ENCODE measurements at regions not wholly inside any gene's neighbourhood (a gene's known extent, or its start where the extent isn't known, plus 50 kb on each side); places are given as distances from the start of the nearest gene placed in this dataset.

DNA sequence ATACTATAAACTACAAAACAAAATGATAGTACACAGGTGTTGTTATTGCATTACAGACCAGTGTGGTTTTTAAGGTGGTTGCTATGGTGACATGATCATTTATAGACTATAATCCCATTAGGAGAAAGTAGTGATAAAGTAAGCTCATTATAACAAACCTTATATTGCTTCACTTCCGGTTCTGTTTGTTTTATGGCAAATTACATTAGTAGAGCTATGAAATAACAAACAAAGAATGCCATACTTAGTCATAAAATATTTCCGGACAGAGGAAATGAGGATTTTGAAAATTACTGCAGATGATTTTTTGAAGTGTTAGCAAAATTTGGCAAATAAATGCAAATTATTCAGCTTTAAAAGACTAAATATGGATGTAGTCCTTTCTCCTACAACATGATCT lies 640.4 kb upstream of the ARPP21 start:
- Mint-ChIP-seq H3K4me1 (peaks cover 0 to 1% (median 0%) of the 10 kb centered on the region in 7 donors), H3K27me3 (no peaks in the 10 kb centered on the region), H3K9me3 (peaks cover 0 to 5% (median 0%) of the 10 kb centered on the region in 11 donors), H3K4me3 (no peak overlapping the region), H3K36me3 (no peaks in the 10 kb centered on the region), H3K27ac (no peak overlapping the region)
- Histone ChIP-seq H3K9me3 (ENCODE audit: control insufficient read depth in 2 of 3, low read length in 3 of 3) (no peaks in the 10 kb centered on the region), H3K4me1 (ENCODE audit: control insufficient read depth in 2 of 2, insufficient read depth in 2 of 2, low read length in 2 of 2) (no peaks in the 10 kb centered on the region), H3K36me3 (ENCODE audit: control insufficient read depth in 2 of 3, insufficient read depth in 3 of 3, low read length in 3 of 3) (no peaks in the 10 kb centered on the region), H3K27me3 (ENCODE audit: control insufficient read depth in 2 of 2, insufficient read depth in 2 of 2, low read length in 2 of 2) (no peaks in the 10 kb centered on the region), H3K4me3 (ENCODE audit: low read length) (no peak overlapping the region), H3K27ac (ENCODE audit: low read depth, low read length) (no peak overlapping the region)
- POLR2A ChIA-PET: no interaction called here
- CTCF ChIA-PET: no interaction called here
- no peak for ATAC-seq
- intact Hi-C loops (cut with micrococcal nuclease): no loop called here
- DNase-seq: no peak

DNA sequence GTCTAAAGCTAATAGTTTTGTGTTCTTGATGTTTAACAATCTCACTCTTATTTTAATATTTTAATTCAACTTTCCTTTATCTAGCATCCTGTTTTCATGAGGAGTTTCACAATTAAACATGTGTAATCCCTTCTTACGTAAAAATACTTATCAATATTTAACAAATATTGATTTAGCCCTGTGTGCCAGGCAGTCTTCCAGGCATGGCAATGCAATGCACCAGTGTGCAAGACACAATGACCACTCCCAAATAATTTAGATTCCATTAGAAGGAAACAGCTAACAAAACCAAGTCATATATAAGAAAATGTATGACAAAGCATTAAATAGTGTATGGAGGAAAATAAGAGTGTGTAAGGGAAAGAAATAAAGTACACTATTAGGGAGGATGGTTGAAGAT lies 627.1 kb upstream of the ARPP21 start:
- ChIA-PET POLR2A (no interaction called here), CTCF (no interaction called here)
- no peak for ATAC-seq
- no peaks in the 10 kb centered on the region for H3K27me3 Mint-ChIP-seq
- Histone ChIP-seq H3K4me1 (ENCODE audit: control insufficient read depth in 2 of 2, insufficient read depth in 2 of 2, low read length in 2 of 2) (no peaks in the 10 kb centered on the region), H3K27ac (ENCODE audit: low read depth, low read length) (no peak overlapping the region), H3K4me3 (ENCODE audit: low read length) (no peak overlapping the region), H3K36me3 (ENCODE audit: control insufficient read depth in 2 of 3, insufficient read depth in 3 of 3, low read length in 3 of 3) (no peaks in the 10 kb centered on the region), H3K27me3 (ENCODE audit: control insufficient read depth in 2 of 2, insufficient read depth in 2 of 2, low read length in 2 of 2) (no peaks in the 10 kb centered on the region), H3K9me3 (ENCODE audit: control insufficient read depth in 2 of 3, low read length in 3 of 3) (no peaks in the 10 kb centered on the region)
- no peaks in the 10 kb centered on the region for H3K36me3 Mint-ChIP-seq
- peaks cover 0 to 18% (median 2%) of the 10 kb centered on the region in 11 donors for H3K9me3 Mint-ChIP-seq
- DNase-seq: no peak
- no peak overlapping the region for H3K4me3 Mint-ChIP-seq
- no peaks in the 10 kb centered on the region for H3K4me1 Mint-ChIP-seq
- intact Hi-C loops (cut with micrococcal nuclease): no loop called here
- H3K27ac Mint-ChIP-seq: no peak overlapping the region

DNA sequence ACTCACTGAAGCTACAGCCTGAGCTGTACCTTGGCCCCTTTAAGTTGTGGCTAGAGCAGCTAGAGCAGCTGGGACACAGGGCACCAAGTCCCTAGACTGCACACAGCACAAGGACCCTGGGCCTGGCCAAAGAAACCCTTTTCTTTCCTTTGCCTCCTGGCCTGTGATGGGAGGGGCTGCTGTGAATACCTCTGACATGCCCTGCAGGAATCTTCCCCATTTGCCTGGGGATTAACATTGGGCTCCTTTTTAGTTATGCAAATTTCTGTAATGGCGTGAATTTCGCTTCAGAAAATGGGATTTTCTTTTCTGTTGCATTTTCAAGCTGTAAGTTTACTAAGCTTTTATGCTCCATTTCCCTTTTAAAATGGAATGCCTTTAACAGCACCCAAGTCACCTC lies 611.2 kb upstream of the ARPP21 start:
- Mint-ChIP-seq H3K4me1 (no peaks in the 10 kb centered on the region), H3K36me3 (peaks cover 0 to 9% (median 0%) of the 10 kb centered on the region in 5 donors), H3K9me3 (peaks cover 6 to 42% (median 22%) of the 10 kb centered on the region in 11 donors), H3K27me3 (no peaks in the 10 kb centered on the region), H3K4me3 (no peak overlapping the region), H3K27ac (no peak overlapping the region)
- CTCF ChIA-PET: no interaction called here
- Histone ChIP-seq H3K27ac (ENCODE audit: low read depth, low read length) (no peak overlapping the region), H3K36me3 (ENCODE audit: control insufficient read depth in 2 of 3, insufficient read depth in 3 of 3, low read length in 3 of 3) (no peaks in the 10 kb centered on the region), H3K4me1 (ENCODE audit: control insufficient read depth in 2 of 2, insufficient read depth in 2 of 2, low read length in 2 of 2) (no peaks in the 10 kb centered on the region), H3K4me3 (ENCODE audit: low read length) (no peak overlapping the region), H3K27me3 (ENCODE audit: control insufficient read depth in 2 of 2, insufficient read depth in 2 of 2, low read length in 2 of 2) (no peaks in the 10 kb centered on the region), H3K9me3 (ENCODE audit: control insufficient read depth in 2 of 3, low read length in 3 of 3) (peaks cover 0 to 5% (median 0%) of the 10 kb centered on the region in 3 experiments)
- POLR2A ChIA-PET: no interaction called here
- ATAC-seq: no peak
- DNase-seq: no peak
- intact Hi-C loops (cut with micrococcal nuclease): no loop called here

DNA sequence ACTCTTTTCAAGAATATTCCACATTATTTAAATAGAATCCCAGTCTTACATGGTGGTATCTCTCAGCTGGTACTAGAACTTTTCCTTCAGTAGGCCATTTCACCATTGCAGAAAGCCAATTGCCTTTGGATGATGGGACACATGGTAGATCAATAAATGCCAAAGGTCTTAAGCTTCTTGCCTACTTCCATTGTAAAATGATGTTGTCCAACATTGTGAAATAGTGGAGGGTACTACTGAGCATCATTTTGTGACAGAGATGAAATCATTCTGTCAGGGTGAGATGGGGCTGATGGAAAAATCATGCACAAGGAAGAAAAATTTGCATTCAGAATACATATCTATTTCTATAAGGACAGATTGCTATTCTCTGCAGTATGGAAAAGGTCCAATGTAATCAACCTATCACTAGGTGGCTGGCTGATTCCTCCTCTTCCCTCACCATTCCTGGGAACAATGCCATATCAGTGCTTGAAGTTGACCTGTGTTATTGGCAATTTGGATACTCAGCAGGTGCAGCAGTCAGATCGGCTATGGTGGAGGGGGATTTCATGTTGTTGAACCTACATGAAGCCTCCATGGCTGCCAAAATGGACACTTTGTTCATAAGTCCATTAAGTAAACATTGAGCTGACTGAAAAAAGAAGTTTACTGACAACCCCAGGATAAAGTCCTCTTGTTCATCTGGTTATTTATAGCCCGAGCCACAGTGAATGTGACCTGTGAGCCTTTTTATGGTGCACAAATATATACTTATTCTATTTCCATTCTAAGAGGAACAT lies 596.9 kb upstream of the ARPP21 start:
- DNase-seq: no peak
- Mint-ChIP-seq H3K9me3 (peaks cover 0 to 3% (median 0%) of the 10 kb centered on the region in 11 donors), H3K27ac (no peak overlapping the region), H3K4me1 (no peaks in the 10 kb centered on the region), H3K4me3 (no peak overlapping the region), H3K27me3 (no peaks in the 10 kb centered on the region), H3K36me3 (no peaks in the 10 kb centered on the region)
- H3K27ac ChIP-seq (ENCODE audit: low read depth, low read length): no peak overlapping the region
- no peak for ATAC-seq
- intact Hi-C loops (cut with micrococcal nuclease): no loop called here
- ChIA-PET POLR2A (no interaction called here), CTCF (no interaction called here)
- no peaks in the 10 kb centered on the region for H3K9me3 ChIP-seq (ENCODE audit: control insufficient read depth in 2 of 3, low read length in 3 of 3)
- H3K27me3 ChIP-seq (ENCODE audit: control insufficient read depth in 2 of 2, insufficient read depth in 2 of 2, low read length in 2 of 2): no peaks in the 10 kb centered on the region
- no peak overlapping the region for H3K4me3 ChIP-seq (ENCODE audit: low read length)
- H3K36me3 ChIP-seq (ENCODE audit: control insufficient read depth in 2 of 3, insufficient read depth in 3 of 3, low read length in 3 of 3): no peaks in the 10 kb centered on the region
- H3K4me1 ChIP-seq (ENCODE audit: control insufficient read depth in 2 of 2, insufficient read depth in 2 of 2, low read length in 2 of 2): no peaks in the 10 kb centered on the region

DNA sequence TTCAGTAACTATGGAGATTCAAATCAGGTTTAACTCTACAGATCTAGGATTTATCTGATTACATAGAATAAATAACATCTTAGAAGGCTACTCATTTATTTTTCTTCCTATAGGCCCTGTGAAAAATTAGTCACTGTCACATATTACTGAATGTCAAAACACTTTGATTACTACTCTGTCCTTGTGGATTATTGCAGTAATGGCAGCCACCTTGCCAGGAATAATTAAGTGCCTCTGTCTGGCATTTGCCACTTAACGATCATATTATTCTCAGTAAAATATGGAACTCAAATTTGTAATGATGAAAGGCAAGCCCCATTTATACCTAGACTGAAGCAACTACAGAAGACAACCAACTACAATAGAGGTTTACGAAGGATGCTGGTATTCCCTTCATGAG lies 596.3 kb upstream of the ARPP21 start:
- intact Hi-C loops (cut with micrococcal nuclease): no loop called here
- POLR2A ChIA-PET: no interaction called here
- H3K27ac Mint-ChIP-seq: no peak overlapping the region
- no peaks in the 10 kb centered on the region for H3K4me1 Mint-ChIP-seq
- H3K9me3 ChIP-seq (ENCODE audit: control insufficient read depth in 2 of 3, low read length in 3 of 3): no peaks in the 10 kb centered on the region
- CTCF ChIA-PET: no interaction called here
- peaks cover 0 to 3% (median 0%) of the 10 kb centered on the region in 11 donors for H3K9me3 Mint-ChIP-seq
- no peak overlapping the region for H3K27ac ChIP-seq (ENCODE audit: low read depth, low read length)
- H3K27me3 ChIP-seq (ENCODE audit: control insufficient read depth in 2 of 2, insufficient read depth in 2 of 2, low read length in 2 of 2): no peaks in the 10 kb centered on the region
- H3K4me3 Mint-ChIP-seq: no peak overlapping the region
- H3K36me3 ChIP-seq (ENCODE audit: control insufficient read depth in 2 of 3, insufficient read depth in 3 of 3, low read length in 3 of 3): no peaks in the 10 kb centered on the region
- no peaks in the 10 kb centered on the region for H3K36me3 Mint-ChIP-seq
- H3K4me1 ChIP-seq (ENCODE audit: control insufficient read depth in 2 of 2, insufficient read depth in 2 of 2, low read length in 2 of 2): no peaks in the 10 kb centered on the region
- H3K27me3 Mint-ChIP-seq: no peaks in the 10 kb centered on the region
- H3K4me3 ChIP-seq (ENCODE audit: low read length): no peak overlapping the region
- ATAC-seq: no peak
- no peak for DNase-seq

DNA sequence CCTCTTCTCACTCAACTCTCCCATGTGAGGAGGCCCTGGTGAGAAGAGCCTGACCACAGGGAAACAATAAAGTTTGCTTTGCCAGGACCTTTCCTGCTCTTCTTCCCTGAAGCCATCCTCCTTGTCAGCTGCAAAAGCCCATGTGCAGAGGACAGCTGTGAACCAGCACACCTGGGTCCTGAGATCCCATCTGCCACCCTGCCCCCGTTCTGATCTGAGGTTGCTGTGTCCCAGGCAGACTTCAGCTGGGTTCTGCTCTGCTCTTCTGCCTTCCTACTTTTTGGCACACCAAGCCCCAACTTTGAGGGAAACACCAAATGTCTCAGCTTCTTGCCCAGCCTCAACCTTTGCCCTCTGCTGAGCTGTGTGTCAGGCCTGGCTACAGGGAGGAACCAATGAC lies 595.1 kb upstream of the ARPP21 start:
- H3K36me3 ChIP-seq (ENCODE audit: control insufficient read depth in 2 of 3, insufficient read depth in 3 of 3, low read length in 3 of 3): no peaks in the 10 kb centered on the region
- CTCF ChIA-PET: no interaction called here
- H3K27ac ChIP-seq (ENCODE audit: low read depth, low read length): no peak overlapping the region
- H3K9me3 Mint-ChIP-seq: peaks cover 0 to 3% (median 0%) of the 10 kb centered on the region in 11 donors
- H3K4me1 Mint-ChIP-seq: no peaks in the 10 kb centered on the region
- no peaks in the 10 kb centered on the region for H3K27me3 ChIP-seq (ENCODE audit: control insufficient read depth in 2 of 2, insufficient read depth in 2 of 2, low read length in 2 of 2)
- intact Hi-C loops (cut with micrococcal nuclease): no loop called here
- H3K27me3 Mint-ChIP-seq: no peaks in the 10 kb centered on the region
- POLR2A ChIA-PET: no interaction called here
- H3K4me3 ChIP-seq (ENCODE audit: low read length): no peak overlapping the region
- H3K27ac Mint-ChIP-seq: no peak overlapping the region
- H3K9me3 ChIP-seq (ENCODE audit: control insufficient read depth in 2 of 3, low read length in 3 of 3): no peaks in the 10 kb centered on the region
- no peaks in the 10 kb centered on the region for H3K36me3 Mint-ChIP-seq
- H3K4me1 ChIP-seq (ENCODE audit: control insufficient read depth in 2 of 2, insufficient read depth in 2 of 2, low read length in 2 of 2): no peaks in the 10 kb centered on the region
- DNase-seq (no peak), ATAC-seq (no peak)
- H3K4me3 Mint-ChIP-seq: no peak overlapping the region

DNA sequence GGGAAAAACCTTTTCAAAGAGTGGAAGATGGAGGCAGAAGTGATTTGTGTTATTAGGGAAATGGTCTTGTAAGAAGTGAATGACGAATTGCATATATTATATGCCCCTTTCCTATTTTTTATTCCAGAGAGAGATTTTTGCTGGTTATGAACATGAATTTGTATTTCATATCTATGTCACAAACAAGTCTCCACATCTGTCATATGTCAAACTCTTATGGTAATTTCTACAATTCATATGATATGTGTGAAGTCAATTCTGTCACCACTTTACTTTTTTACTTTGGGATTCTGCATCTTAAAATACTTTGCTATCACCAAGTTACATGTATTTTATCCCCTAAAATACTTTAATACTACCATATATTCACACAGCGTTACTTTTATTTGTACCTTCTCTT lies 594.2 kb upstream of the ARPP21 start:
- intact Hi-C loops (cut with micrococcal nuclease): no loop called here
- H3K27me3 ChIP-seq (ENCODE audit: control insufficient read depth in 2 of 2, insufficient read depth in 2 of 2, low read length in 2 of 2): no peaks in the 10 kb centered on the region
- no peaks in the 10 kb centered on the region for H3K36me3 ChIP-seq (ENCODE audit: control insufficient read depth in 2 of 3, insufficient read depth in 3 of 3, low read length in 3 of 3)
- Mint-ChIP-seq H3K27ac (no peak overlapping the region), H3K4me3 (no peak overlapping the region), H3K27me3 (no peaks in the 10 kb centered on the region), H3K4me1 (no peaks in the 10 kb centered on the region), H3K36me3 (no peaks in the 10 kb centered on the region), H3K9me3 (peaks cover 0 to 3% (median 0%) of the 10 kb centered on the region in 11 donors)
- H3K4me3 ChIP-seq (ENCODE audit: low read length): no peak overlapping the region
- ChIA-PET POLR2A (no interaction called here), CTCF (no interaction called here)
- DNase-seq: no peak
- no peak for ATAC-seq
- H3K4me1 ChIP-seq (ENCODE audit: control insufficient read depth in 2 of 2, insufficient read depth in 2 of 2, low read length in 2 of 2): no peaks in the 10 kb centered on the region
- no peak overlapping the region for H3K27ac ChIP-seq (ENCODE audit: low read depth, low read length)
- H3K9me3 ChIP-seq (ENCODE audit: control insufficient read depth in 2 of 3, low read length in 3 of 3): no peaks in the 10 kb centered on the region

All from naive thymus-derived CD4-positive, alpha-beta T cell (primary cell).